H9 (cell line): ENCODE measurements at regions not wholly inside any gene's neighbourhood (a gene's known extent, or its start where the extent isn't known, plus 50 kb on each side); places are given as distances from the start of the nearest gene placed in this dataset.

ENCODE experiments used
- DNase-seq: peaks from one replicate; pipeline ENCODE4 v3.0.0-alpha.2; 2017
- H2AFZ ChIP-seq: one replicate; pipeline ENCODE4 v1.6.1; 2013; ENCODE audit warnings: mild to moderate bottlenecking, low read length, control low read depth, moderate library complexity
- H2AK5ac ChIP-seq: 2 replicates; pipeline ENCODE4 v1.6.1; 2013; ENCODE audit warnings: low read length, control low read depth, mixed read lengths; ENCODE audit not compliant: insufficient read length
- H2BK120ac ChIP-seq: one replicate; pipeline ENCODE4 v1.6.1; 2013; ENCODE audit warnings: low read depth, mild to moderate bottlenecking, low read length, control low read depth, inconsistent platforms; ENCODE audit not compliant: poor library complexity, severe bottlenecking
- H2BK12ac ChIP-seq: 2 replicates; pipeline ENCODE4 v1.6.1; 2013; ENCODE audit warnings: low read length, control low read depth, mixed read lengths, low read depth; ENCODE audit not compliant: insufficient read length
- H2BK15ac ChIP-seq: 2 replicates; pipeline ENCODE4 v1.6.1; 2013; ENCODE audit warnings: low read depth, low read length, control low read depth
- H2BK20ac ChIP-seq: one replicate; pipeline ENCODE4 v1.6.1; 2013; ENCODE audit warnings: low read depth, mild to moderate bottlenecking, low read length, control low read depth, inconsistent platforms; ENCODE audit not compliant: poor library complexity, severe bottlenecking
- H2BK5ac ChIP-seq: 2 replicates; pipeline ENCODE4 v1.6.1; 2013; ENCODE audit warnings: low read length, control low read depth, mixed read lengths; ENCODE audit not compliant: insufficient read length
- H3K14ac ChIP-seq: 2 replicates; pipeline ENCODE4 v1.6.1; 2013; ENCODE audit warnings: low read length, control low read depth; ENCODE audit not compliant: insufficient read depth
- H3K18ac ChIP-seq: 2 replicates; pipeline ENCODE4 v1.6.1; 2013; ENCODE audit warnings: low read depth, mild to moderate bottlenecking, mixed read lengths, low read length, control low read depth; ENCODE audit not compliant: insufficient read length
- H3K23ac ChIP-seq: 2 replicates; pipeline ENCODE4 v1.6.1; 2013; ENCODE audit warnings: low read length, control low read depth, mixed read lengths, low read depth; ENCODE audit not compliant: insufficient read length
- H3K23me2 ChIP-seq: 2 replicates; pipeline ENCODE4 v1.6.1; 2013; ENCODE audit warnings: low read depth, mild to moderate bottlenecking, mixed read lengths, low read length, control low read depth; ENCODE audit not compliant: insufficient read length, poor library complexity, severe bottlenecking
- H3K27ac ChIP-seq: 2 replicates; pipeline ENCODE4 v1.5.1; 2013; ENCODE audit warnings: low read length, control low read depth, mixed read lengths, low read depth; ENCODE audit not compliant: insufficient read length
- H3K27me3 ChIP-seq: 2 replicates; pipeline ENCODE4 v1.6.1; 2013; ENCODE audit warnings: low read length, control low read depth, inconsistent platforms; ENCODE audit not compliant: insufficient read depth
- H3K4ac ChIP-seq: 2 replicates; pipeline ENCODE4 v1.6.1; 2013; ENCODE audit warnings: low read depth, mild to moderate bottlenecking, control low read depth, inconsistent platforms, low read length, moderate library complexity
- H3K4me1 ChIP-seq: 2 replicates; pipeline ENCODE4 v1.6.1; 2013; ENCODE audit warnings: low read length, control low read depth, inconsistent platforms; ENCODE audit not compliant: insufficient read depth
- H3K4me2 ChIP-seq: 2 replicates; pipeline ENCODE4 v1.6.1; 2013; ENCODE audit warnings: low read length, control low read depth, mixed read lengths; ENCODE audit not compliant: insufficient read length, insufficient read depth
- H3K56ac ChIP-seq: 2 replicates; pipeline ENCODE4 v1.6.1; 2013; ENCODE audit warnings: low read depth, mild to moderate bottlenecking, mixed read lengths, low read length, control low read depth; ENCODE audit not compliant: insufficient read length
- H3K79me1 ChIP-seq: 2 replicates; pipeline ENCODE4 v1.6.1; 2013; ENCODE audit warnings: low read depth, mild to moderate bottlenecking, moderate library complexity, low read length, control low read depth, inconsistent platforms; ENCODE audit not compliant: insufficient read depth, poor library complexity, severe bottlenecking
- H3K79me2 ChIP-seq: 2 replicates; pipeline ENCODE4 v1.6.1; 2013; ENCODE audit warnings: low read length, control low read depth, inconsistent platforms; ENCODE audit not compliant: insufficient read depth
- H3K9ac ChIP-seq: 2 replicates; pipeline ENCODE4 v1.6.1; 2013; ENCODE audit warnings: low read length, control low read depth, mixed read lengths; ENCODE audit not compliant: insufficient read length; ENCODE audit errors: extremely low read depth
- H3K9me3 ChIP-seq: one replicate; pipeline ENCODE4 v1.6.1; 2013; ENCODE audit warnings: low read depth, low read length, inconsistent platforms; ENCODE audit not compliant: control insufficient read depth
- H3T11ph ChIP-seq: one replicate; pipeline ENCODE4 v1.6.1; 2013; ENCODE audit warnings: mild to moderate bottlenecking, low read length, control low read depth, inconsistent platforms
- H4K20me1 ChIP-seq: one replicate; pipeline ENCODE4 v1.6.1; 2013; ENCODE audit not compliant: control insufficient read depth, insufficient read length, insufficient read depth
- H4K5ac ChIP-seq: 2 replicates; pipeline ENCODE4 v1.6.1; 2013; ENCODE audit warnings: low read depth, mild to moderate bottlenecking, mixed read lengths, low read length, control low read depth; ENCODE audit not compliant: insufficient read length
- H4K8ac ChIP-seq: replicated peaks from 2 replicates; pipeline ENCODE4 v1.6.1; 2013; ENCODE audit warnings: low read length, control low read depth, mixed read lengths, low read depth; ENCODE audit not compliant: insufficient read length
- H4K91ac ChIP-seq: 2 replicates; pipeline ENCODE4 v1.6.1; 2013; ENCODE audit warnings: low read depth, mild to moderate bottlenecking, moderate library complexity, mixed read lengths, low read length, control low read depth; ENCODE audit not compliant: insufficient read length
- H3K27ac Mint-ChIP-seq, 3 experiments: 2 replicates in 2 of 3; 3 replicates in 1 of 3; pipeline ENCODE4 v1.8.0; 2020 to 2021; ENCODE audit warnings: mixed read lengths in 3 of 3, mild to moderate bottlenecking in 1 of 3, moderate library complexity in 1 of 3
- H3K27me3 Mint-ChIP-seq: 2 replicates; pipeline ENCODE4 v1.8.0; 2021; ENCODE audit warnings: low read depth, mild to moderate bottlenecking, moderate library complexity, mixed read lengths
- H3K36me3 Mint-ChIP-seq, 3 experiments: 2 replicates in 2 of 3; 3 replicates in 1 of 3; pipeline ENCODE4 v1.8.0; 2020 to 2021; ENCODE audit warnings: low read depth in 3 of 3, mixed read lengths in 3 of 3; ENCODE audit not compliant: insufficient read depth in 1 of 3
- H3K4me1 Mint-ChIP-seq, 2 experiments: 2 replicates each; pipeline ENCODE4 v1.8.0; 2020; ENCODE audit warnings: mixed read lengths in 2 of 2
- H3K4me3 Mint-ChIP-seq, 2 experiments: 2 replicates in 1 of 2; 3 replicates in 1 of 2; pipeline ENCODE4 v1.8.0; 2020 to 2021; ENCODE audit warnings: mild to moderate bottlenecking in 2 of 2, mixed read lengths in 2 of 2, moderate library complexity in 1 of 2
- H3K9me3 Mint-ChIP-seq, 2 experiments: 2 replicates in 1 of 2; 3 replicates in 1 of 2; pipeline ENCODE4 v1.8.0; 2020; ENCODE audit warnings: mild to moderate bottlenecking in 2 of 2, mixed read lengths in 2 of 2, moderate library complexity in 1 of 2
- WGBS: extraction: QIAGEN DNeasy Blood & Tissue Kit; methylation state at CpG from one replicate; pipeline ENCODE4 v1.1.7; 2013; ENCODE audit warnings: missing lambda C conversion rate, low lambda C conversion rate, mixed read lengths; ENCODE audit not compliant: insufficient read length; ENCODE audit errors: extremely low coverage; 5-methylcytosine and 5-hydroxymethylcytosine counted together
- TF ChIP-seq, protein P1 (sequence below): fragments of 200-600 bp; sonication (generic); conservative IDR thresholded peaks from 3 replicates; pipeline ENCODE4 v1.8.0; 2021; ENCODE audit warnings: antibody characterized with exemption, mild to moderate bottlenecking

DNA sequence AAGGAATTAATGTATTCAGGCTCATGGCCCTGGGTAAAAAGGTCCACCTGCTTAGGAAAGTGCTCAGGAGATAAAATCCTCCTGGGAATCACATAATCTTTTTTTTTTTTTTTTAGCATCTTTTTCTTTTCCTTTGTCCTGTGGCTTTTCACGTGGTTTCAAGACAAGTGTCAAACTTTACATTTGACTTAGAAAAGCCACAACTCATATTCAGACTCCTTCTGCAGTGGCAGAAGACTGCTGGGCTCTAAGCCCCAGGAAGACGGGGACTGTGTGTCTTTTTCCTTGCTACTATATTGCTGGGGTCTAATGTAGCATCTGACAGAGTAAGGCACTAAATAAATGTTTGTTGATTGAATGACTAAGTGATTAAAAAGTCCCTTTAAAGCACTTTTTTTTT lies 127.5 kb upstream of the ANKRD1 start:
- Histone ChIP-seq H3K4me1 (no peaks in the 10 kb centered on the region), H3K23me2 (no peaks in the 10 kb centered on the region), H3K14ac (no peak overlapping the region), H3K18ac (no peak overlapping the region), H3T11ph (no peak overlapping the region), H3K23ac (no peak overlapping the region), H2BK15ac (no peak overlapping the region), H2AFZ (no peak overlapping the region), H3K79me2 (no peaks in the 10 kb centered on the region), H3K27ac (no peak overlapping the region), H3K4me2 (no peak overlapping the region), H2BK5ac (no peak overlapping the region), H3K9me3 (no peaks in the 10 kb centered on the region), H3K9ac (no peak overlapping the region), H2BK120ac (no peak overlapping the region), H4K5ac (no peak overlapping the region), H2BK20ac (no peak overlapping the region), H2AK5ac (no peak overlapping the region), H3K4ac (no peak overlapping the region), H4K8ac (no peak overlapping the region), H3K56ac (no peak overlapping the region), H4K20me1 (no peaks in the 10 kb centered on the region), H3K79me1 (no peaks in the 10 kb centered on the region), H2BK12ac (no peak overlapping the region), H3K27me3 (no peaks in the 10 kb centered on the region; the same call in 1 of the 2 replicates), H4K91ac (no peak overlapping the region)
- Mint-ChIP-seq H3K36me3 (no peaks in the 10 kb centered on the region), H3K4me1 (peaks cover 14 to 18% of the 10 kb centered on the region in 2 experiments), H3K27me3 (no peaks in the 10 kb centered on the region; the same call in 1 of the 2 replicates), H3K9me3 (no peaks in the 10 kb centered on the region; a peak in 1 of 5 replicates), H3K27ac (no peak overlapping the region), H3K4me3 (no peak overlapping the region)
- DNase-seq, result no peak
- WGBS, result no CpG with 5 or more reads among the region's 2 CpGs
- TF ChIP-seq, protein P1, sequence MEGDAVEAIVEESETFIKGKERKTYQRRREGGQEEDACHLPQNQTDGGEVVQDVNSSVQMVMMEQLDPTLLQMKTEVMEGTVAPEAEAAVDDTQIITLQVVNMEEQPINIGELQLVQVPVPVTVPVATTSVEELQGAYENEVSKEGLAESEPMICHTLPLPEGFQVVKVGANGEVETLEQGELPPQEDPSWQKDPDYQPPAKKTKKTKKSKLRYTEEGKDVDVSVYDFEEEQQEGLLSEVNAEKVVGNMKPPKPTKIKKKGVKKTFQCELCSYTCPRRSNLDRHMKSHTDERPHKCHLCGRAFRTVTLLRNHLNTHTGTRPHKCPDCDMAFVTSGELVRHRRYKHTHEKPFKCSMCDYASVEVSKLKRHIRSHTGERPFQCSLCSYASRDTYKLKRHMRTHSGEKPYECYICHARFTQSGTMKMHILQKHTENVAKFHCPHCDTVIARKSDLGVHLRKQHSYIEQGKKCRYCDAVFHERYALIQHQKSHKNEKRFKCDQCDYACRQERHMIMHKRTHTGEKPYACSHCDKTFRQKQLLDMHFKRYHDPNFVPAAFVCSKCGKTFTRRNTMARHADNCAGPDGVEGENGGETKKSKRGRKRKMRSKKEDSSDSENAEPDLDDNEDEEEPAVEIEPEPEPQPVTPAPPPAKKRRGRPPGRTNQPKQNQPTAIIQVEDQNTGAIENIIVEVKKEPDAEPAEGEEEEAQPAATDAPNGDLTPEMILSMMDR, result no peak
